Cardiac muscle cell (in vitro differentiated cells and primary cell): ENCODE measurements at regions not wholly inside any gene's neighbourhood (a gene's known extent, or its start where the extent isn't known, plus 50 kb on each side); places are given as distances from the start of the nearest gene placed in this dataset.

Experiments used
- DNase-seq, 2 donors: peaks; one replicate each; pipeline versions ENCODE4 v3.0.0 to v3.0.0-alpha.2; 2010 to 2017; ENCODE audit warnings: low read depth in 1 of 2, low spot score in 1 of 2
- H3K27ac ChIP-seq: fragments of 200-600 bp; sonication (generic); 2 replicates; pipeline ENCODE4 v1.5.1; 2016
- H3K27me3 ChIP-seq: fragments of 200-600 bp; sonication (generic); 2 replicates; pipeline ENCODE4 v1.6.0; 2016; ENCODE audit warnings: control low read depth
- H3K36me3 ChIP-seq: fragments of 200-600 bp; sonication (generic); 2 replicates; pipeline ENCODE4 v1.5.1; 2016; ENCODE audit warnings: control low read depth
- H3K4me1 ChIP-seq: fragments of 200-600 bp; sonication (generic); 2 replicates; pipeline ENCODE4 v1.8.1; 2017; ENCODE audit warnings: low read depth, mild to moderate bottlenecking, mixed run types
- H3K4me3 ChIP-seq: fragments of 200-600 bp; sonication (generic); 2 replicates; pipeline ENCODE4 v1.5.1; 2016; ENCODE audit warnings: mild to moderate bottlenecking
- H3K9me3 ChIP-seq: fragments of 200-600 bp; sonication (generic); 2 replicates; pipeline ENCODE4 v1.5.1; 2017; ENCODE audit warnings: low read depth, mild to moderate bottlenecking, control low read depth
- TF ChIP-seq, protein P1 (sequence below): IDR thresholded peaks from 2 replicates; pipeline ENCODE4 v1.5.1; 2012; ENCODE audit warnings: low read depth, mild to moderate bottlenecking, low read length

DNA sequence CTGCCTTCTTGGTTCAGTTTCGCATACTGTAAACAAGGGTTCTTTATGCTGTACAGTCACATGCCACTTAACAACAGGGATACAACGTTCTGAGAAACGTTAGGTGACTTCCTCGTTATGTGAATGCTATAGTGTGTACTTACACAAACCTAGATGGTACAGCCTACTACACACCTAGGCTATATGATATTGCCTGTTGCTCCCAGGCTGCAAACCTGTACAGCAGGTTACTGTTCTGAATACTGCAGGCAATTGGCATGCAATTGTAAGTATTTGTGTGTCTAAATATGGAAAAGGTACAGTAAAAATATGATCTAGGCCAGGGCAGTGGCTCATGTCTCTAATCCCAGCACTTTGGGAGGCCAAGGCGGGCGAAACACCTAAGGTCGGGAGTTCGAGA, 85.7 kb upstream of the PRDM11 start:
- DNase-seq, result no peak
- Histone ChIP-seq H3K27me3 (no peaks in the 10 kb centered on the region), H3K4me3 (no peak overlapping the region), H3K36me3 (no peaks in the 10 kb centered on the region), H3K4me1 (no peaks in the 10 kb centered on the region), H3K9me3 (no peaks in the 10 kb centered on the region), H3K27ac (no peak overlapping the region)
- TF ChIP-seq, protein P1, sequence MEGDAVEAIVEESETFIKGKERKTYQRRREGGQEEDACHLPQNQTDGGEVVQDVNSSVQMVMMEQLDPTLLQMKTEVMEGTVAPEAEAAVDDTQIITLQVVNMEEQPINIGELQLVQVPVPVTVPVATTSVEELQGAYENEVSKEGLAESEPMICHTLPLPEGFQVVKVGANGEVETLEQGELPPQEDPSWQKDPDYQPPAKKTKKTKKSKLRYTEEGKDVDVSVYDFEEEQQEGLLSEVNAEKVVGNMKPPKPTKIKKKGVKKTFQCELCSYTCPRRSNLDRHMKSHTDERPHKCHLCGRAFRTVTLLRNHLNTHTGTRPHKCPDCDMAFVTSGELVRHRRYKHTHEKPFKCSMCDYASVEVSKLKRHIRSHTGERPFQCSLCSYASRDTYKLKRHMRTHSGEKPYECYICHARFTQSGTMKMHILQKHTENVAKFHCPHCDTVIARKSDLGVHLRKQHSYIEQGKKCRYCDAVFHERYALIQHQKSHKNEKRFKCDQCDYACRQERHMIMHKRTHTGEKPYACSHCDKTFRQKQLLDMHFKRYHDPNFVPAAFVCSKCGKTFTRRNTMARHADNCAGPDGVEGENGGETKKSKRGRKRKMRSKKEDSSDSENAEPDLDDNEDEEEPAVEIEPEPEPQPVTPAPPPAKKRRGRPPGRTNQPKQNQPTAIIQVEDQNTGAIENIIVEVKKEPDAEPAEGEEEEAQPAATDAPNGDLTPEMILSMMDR, result no peak

DNA sequence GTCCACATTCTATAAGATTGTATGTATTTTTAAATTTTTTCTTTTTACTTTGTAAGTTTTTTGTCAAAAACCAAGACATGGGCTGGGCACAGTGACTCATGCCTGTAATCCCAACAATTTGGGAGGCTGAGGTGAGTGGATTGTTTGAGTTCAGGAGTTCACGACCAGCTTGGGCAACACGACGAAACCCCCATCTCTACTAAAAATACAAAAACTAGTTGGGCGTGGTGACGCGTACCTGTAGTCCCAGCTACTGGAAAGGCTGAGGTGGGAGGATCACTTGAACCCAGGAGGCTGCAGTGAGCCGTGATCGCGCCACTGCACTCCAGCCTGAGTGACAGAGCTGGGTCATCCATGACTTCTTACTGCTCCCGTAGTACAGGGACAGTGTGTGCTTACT, 84.8 kb upstream of the PRDM11 start:
- no peak for DNase-seq
- H3K9me3 ChIP-seq, result no peaks in the 10 kb centered on the region
- no peaks in the 10 kb centered on the region for H3K36me3 ChIP-seq
- TF ChIP-seq, protein P1, result no peak
- H3K27me3 ChIP-seq, result no peaks in the 10 kb centered on the region
- H3K4me3 ChIP-seq, result no peak overlapping the region
- H3K4me1 ChIP-seq, result no peaks in the 10 kb centered on the region
- H3K27ac ChIP-seq, result no peak overlapping the region

DNA sequence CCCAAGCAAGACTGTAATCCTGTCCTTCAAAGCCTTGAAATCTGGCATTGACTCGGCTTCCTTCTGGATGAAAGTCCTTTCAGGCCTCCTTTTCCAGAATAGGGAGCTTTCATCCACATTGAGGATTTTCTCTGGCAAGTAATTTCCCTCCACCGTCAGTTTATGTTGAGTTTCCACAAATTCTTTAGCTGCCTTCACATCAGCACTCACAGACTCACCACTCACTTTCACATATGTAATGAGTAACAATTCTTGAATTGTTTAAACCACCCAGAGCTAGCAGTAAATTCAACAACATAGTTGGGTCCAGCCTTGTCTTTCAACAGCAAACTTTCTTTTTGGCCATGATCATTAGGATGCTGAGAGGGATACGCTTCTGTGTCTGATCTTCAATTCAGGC, 84.3 kb upstream of the PRDM11 start:
- H3K4me3 ChIP-seq, result no peak overlapping the region
- H3K4me1 ChIP-seq, result no peaks in the 10 kb centered on the region
- no peaks in the 10 kb centered on the region for H3K27me3 ChIP-seq
- TF ChIP-seq, protein P1, result no peak
- DNase-seq, result no peak
- H3K27ac ChIP-seq, result no peak overlapping the region
- H3K9me3 ChIP-seq, result no peaks in the 10 kb centered on the region
- no peaks in the 10 kb centered on the region for H3K36me3 ChIP-seq

DNA sequence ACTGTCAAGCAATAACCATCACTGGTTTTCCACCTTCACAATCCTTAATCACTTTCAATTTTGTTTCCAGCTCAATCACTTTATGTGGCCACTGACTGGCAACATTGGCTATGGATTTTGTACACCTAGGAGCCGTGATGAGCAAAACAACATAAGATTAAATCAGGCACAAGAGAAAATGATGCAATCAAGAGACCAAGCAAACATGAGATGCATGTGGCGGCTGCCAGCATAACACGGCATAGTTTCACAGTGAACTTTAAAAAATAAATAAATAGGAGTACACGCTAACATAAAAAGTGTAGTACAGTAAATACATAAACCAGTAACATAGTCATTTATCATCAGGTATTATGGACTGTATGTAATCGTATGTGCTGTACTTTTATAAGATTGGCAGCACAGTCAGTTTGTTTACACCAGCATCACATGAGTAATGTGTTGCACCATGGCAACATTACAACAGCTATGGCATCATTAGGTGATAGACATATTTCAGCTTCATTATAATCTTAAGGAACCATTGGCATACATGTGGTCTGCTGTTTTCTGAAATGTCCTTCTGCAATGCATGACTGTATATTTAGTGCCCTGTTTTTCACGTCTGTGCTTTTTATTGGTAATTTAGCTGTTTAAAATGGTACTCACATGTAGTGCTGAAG, 83.3 kb upstream of the PRDM11 start:
- H3K4me1 ChIP-seq, result no peaks in the 10 kb centered on the region
- TF ChIP-seq, protein P1, result no peak
- H3K27ac ChIP-seq, result no peak overlapping the region
- H3K4me3 ChIP-seq, result no peak overlapping the region
- DNase-seq, result no peak
- no peaks in the 10 kb centered on the region for H3K36me3 ChIP-seq
- no peaks in the 10 kb centered on the region for H3K9me3 ChIP-seq
- H3K27me3 ChIP-seq, result no peaks in the 10 kb centered on the region

DNA sequence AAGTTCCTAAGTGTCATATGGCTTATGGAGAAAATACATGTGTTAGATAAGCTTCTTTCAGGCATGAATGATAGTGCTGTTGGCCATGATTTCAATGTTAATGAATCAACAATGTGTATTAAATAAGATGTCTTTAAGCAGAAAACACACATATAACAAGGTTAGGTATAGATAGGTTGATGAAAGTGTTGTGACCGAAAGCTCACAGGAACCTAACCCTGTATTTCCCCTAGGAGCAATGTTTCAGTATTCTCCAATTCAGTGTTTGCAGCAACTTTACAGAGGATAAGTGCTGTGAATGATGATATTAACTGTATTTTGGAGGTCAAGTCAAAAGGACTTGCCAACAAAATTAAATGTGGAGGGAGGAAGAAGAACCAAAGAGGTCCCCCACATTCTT, 82.8 kb upstream of the PRDM11 start:
- no peaks in the 10 kb centered on the region for H3K4me1 ChIP-seq
- no peak for DNase-seq
- TF ChIP-seq, protein P1, result no peak
- no peak overlapping the region for H3K4me3 ChIP-seq
- H3K27me3 ChIP-seq, result no peaks in the 10 kb centered on the region
- no peak overlapping the region for H3K27ac ChIP-seq
- no peaks in the 10 kb centered on the region for H3K36me3 ChIP-seq
- H3K9me3 ChIP-seq, result no peaks in the 10 kb centered on the region
